CD14-positive monocyte (primary cell): ENCODE measurements at regions not wholly inside any gene's neighbourhood (a gene's known extent, or its start where the extent isn't known, plus 50 kb on each side); places are given as distances from the start of the nearest gene placed in this dataset.

Experiments used
- DNase-seq, 3 donors: peaks; one replicate each; pipeline ENCODE4 v3.0.0-alpha.2; 2011 to 2022
- H2AFZ ChIP-seq: 2 replicates; pipeline ENCODE4 v1.6.0; 2012; ENCODE audit warnings: mild to moderate bottlenecking, low read depth, low read length, inconsistent platforms; ENCODE audit not compliant: insufficient read depth, poor library complexity, severe bottlenecking
- H3K27ac ChIP-seq, 2 donors: 1 replicate in 1 of 2; 2 replicates in 1 of 2; pipeline ENCODE4 v1.5.1; 2012 to 2013; ENCODE audit warnings: low read length in 2 of 2, control low read depth in 1 of 2, inconsistent platforms in 1 of 2, low read depth in 1 of 2, mild to moderate bottlenecking in 1 of 2
- H3K27me3 ChIP-seq, 2 donors: one replicate each; pipeline versions ENCODE4 v1.6.0 to v1.6.1; 2011 to 2013; ENCODE audit warnings: low read length in 2 of 2; ENCODE audit not compliant: control insufficient read depth in 2 of 2, insufficient read depth in 2 of 2
- H3K36me3 ChIP-seq, 2 donors: replicated peaks in 1 of 2; 1 replicate in 1 of 2; 2 replicates in 1 of 2; pipeline versions ENCODE4 v1.5.1 to v1.6.1; 2012 to 2013; ENCODE audit warnings: low read length in 2 of 2, control low read depth in 1 of 2, inconsistent platforms in 1 of 2, mild to moderate bottlenecking in 1 of 2; ENCODE audit not compliant: insufficient read depth in 2 of 2, control insufficient read depth in 1 of 2
- H3K4me1 ChIP-seq, 2 donors: 1 replicate in 1 of 2; 2 replicates in 1 of 2; pipeline versions ENCODE4 v1.5.1 to v1.6.1; 2012 to 2013; ENCODE audit warnings: low read length in 2 of 2, control low read depth in 1 of 2, inconsistent platforms in 1 of 2, mild to moderate bottlenecking in 1 of 2, moderate library complexity in 1 of 2; ENCODE audit not compliant: insufficient read depth in 2 of 2, control insufficient read depth in 1 of 2
- H3K4me2 ChIP-seq: replicated peaks from 2 replicates; pipeline ENCODE3; 2012; ENCODE audit warnings: low read length, moderate library complexity, mild to moderate bottlenecking; ENCODE audit not compliant: poor library complexity, severe bottlenecking; ENCODE audit errors: extremely low read depth
- H3K4me3 ChIP-seq, 3 experiments: fragments of 200-600 bp in 1 of 3; sonication (generic) in 1 of 3; replicated peaks in 1 of 3; 1 replicate in 2 of 3; 2 replicates in 1 of 3; pipeline ENCODE4 v1.5.1; 2011 to 2013; ENCODE audit warnings: low read length in 3 of 3, mild to moderate bottlenecking in 3 of 3, control low read depth in 2 of 3, low read depth in 2 of 3, inconsistent platforms in 1 of 3, moderate library complexity in 1 of 3
- H3K79me2 ChIP-seq: 2 replicates; pipeline ENCODE4 v1.6.0; 2012; ENCODE audit warnings: mild to moderate bottlenecking, control low read depth, inconsistent platforms, low read length, moderate library complexity; ENCODE audit not compliant: insufficient read depth
- H3K9ac ChIP-seq: 2 replicates; pipeline ENCODE4 v1.6.0; 2017; ENCODE audit warnings: low read length, mild to moderate bottlenecking; ENCODE audit not compliant: insufficient read depth, poor library complexity, severe bottlenecking
- H3K9me3 ChIP-seq, 2 donors: replicated peaks in 1 of 2; 1 replicate in 1 of 2; 2 replicates in 1 of 2; pipeline versions ENCODE4 v1.5.1 to v1.6.1; 2012 to 2013; ENCODE audit warnings: low read length in 2 of 2, control low read depth in 1 of 2; ENCODE audit not compliant: control insufficient read depth in 1 of 2, insufficient read depth in 1 of 2
- H4K20me1 ChIP-seq: 2 replicates; pipeline ENCODE4 v1.6.0; 2012; ENCODE audit warnings: mild to moderate bottlenecking, low read length, control low read depth, moderate library complexity; ENCODE audit not compliant: insufficient read depth
- H3K27ac Mint-ChIP-seq, 7 donors: one replicate each; pipeline ENCODE4 v1.8.0; 2020; ENCODE audit warnings: mild to moderate bottlenecking in 7 of 7, mixed read lengths in 7 of 7, moderate library complexity in 6 of 7, inconsistent platforms in 2 of 7
- H3K27me3 Mint-ChIP-seq, 3 donors: one replicate each; pipeline ENCODE4 v1.8.0; 2021 to 2022; ENCODE audit warnings: low read depth in 3 of 3, mild to moderate bottlenecking in 3 of 3, mixed read lengths in 3 of 3, moderate library complexity in 3 of 3, inconsistent platforms in 1 of 3
- H3K36me3 Mint-ChIP-seq, 2 donors: one replicate each; pipeline ENCODE4 v1.8.0; 2020; ENCODE audit warnings: mixed read lengths in 2 of 2, inconsistent platforms in 1 of 2, mild to moderate bottlenecking in 1 of 2
- H3K4me1 Mint-ChIP-seq: one replicate; pipeline ENCODE4 v1.8.0; 2020; ENCODE audit warnings: mild to moderate bottlenecking, mixed read lengths
- H3K4me3 Mint-ChIP-seq, 2 donors: one replicate each; pipeline ENCODE4 v1.8.0; 2020; ENCODE audit warnings: mild to moderate bottlenecking in 2 of 2, mixed read lengths in 2 of 2, moderate library complexity in 1 of 2
- H3K9me3 Mint-ChIP-seq, 7 donors: one replicate each; pipeline ENCODE4 v1.8.0; 2020 to 2022; ENCODE audit warnings: mixed read lengths in 7 of 7, mild to moderate bottlenecking in 6 of 7, moderate library complexity in 6 of 7, inconsistent platforms in 2 of 7
- WGBS: methylation state at CpG from one replicate; pipeline ENCODE4 v1.1.5; 2013; ENCODE audit warnings: missing lambda C conversion rate; ENCODE audit not compliant: insufficient coverage; 5-methylcytosine and 5-hydroxymethylcytosine counted together
- intact Hi-C, 2 donors: fragments of 100-400 bp; cut with micrococcal nuclease; formaldehyde crosslinking; loops; one replicate each; pipeline versions ENCODE4 v1.15.0 to v1.15.1; 2023
- TF ChIP-seq, protein P1 (sequence below): fragments of 200-600 bp; IDR thresholded peaks from one replicate; pipeline ENCODE4 v1.8.0; 2022; ENCODE audit warnings: antibody characterized with exemption, mild to moderate bottlenecking

DNA sequence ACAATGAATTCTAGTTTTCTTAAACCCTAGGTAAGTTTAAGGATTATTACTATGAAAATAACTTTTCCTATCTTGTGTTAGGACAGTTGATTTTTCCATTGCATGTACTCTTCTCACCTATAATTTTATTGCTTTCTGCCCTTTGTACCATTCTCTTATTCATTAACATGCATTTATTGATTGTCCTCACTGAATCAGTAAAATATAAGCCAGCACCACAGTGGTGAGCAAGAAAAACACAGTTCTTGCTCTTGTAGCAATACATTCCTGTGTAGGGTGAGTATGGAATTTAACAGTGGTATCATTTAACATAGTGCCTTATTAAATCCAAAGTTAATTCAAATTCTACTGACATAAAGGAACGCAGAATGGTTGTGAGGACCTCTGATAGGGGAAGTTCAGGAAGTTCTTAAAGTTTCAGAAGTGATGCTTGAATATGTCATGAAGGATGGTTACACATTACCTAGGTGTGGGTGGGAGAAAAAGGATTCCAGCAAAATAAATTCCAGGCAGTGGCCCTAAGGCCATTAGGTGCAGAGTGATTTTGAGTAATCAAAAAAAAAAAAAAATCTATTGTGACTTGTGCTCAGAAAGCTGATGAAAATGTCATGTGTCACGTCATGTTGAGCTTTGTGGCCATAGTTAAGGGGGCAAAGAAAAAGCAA, 104.7 kb upstream of the DSEL start:
- H3K4me3 Mint-ChIP-seq, result no peak overlapping the region
- TF ChIP-seq, protein P1, sequence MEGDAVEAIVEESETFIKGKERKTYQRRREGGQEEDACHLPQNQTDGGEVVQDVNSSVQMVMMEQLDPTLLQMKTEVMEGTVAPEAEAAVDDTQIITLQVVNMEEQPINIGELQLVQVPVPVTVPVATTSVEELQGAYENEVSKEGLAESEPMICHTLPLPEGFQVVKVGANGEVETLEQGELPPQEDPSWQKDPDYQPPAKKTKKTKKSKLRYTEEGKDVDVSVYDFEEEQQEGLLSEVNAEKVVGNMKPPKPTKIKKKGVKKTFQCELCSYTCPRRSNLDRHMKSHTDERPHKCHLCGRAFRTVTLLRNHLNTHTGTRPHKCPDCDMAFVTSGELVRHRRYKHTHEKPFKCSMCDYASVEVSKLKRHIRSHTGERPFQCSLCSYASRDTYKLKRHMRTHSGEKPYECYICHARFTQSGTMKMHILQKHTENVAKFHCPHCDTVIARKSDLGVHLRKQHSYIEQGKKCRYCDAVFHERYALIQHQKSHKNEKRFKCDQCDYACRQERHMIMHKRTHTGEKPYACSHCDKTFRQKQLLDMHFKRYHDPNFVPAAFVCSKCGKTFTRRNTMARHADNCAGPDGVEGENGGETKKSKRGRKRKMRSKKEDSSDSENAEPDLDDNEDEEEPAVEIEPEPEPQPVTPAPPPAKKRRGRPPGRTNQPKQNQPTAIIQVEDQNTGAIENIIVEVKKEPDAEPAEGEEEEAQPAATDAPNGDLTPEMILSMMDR, result no peak
- Histone ChIP-seq H2AFZ (no peak overlapping the region), H3K4me2 (no peak overlapping the region), H3K27ac (no peak overlapping the region), H3K79me2 (no peaks in the 10 kb centered on the region), H3K27me3 (no peaks in the 10 kb centered on the region), H4K20me1 (no peaks in the 10 kb centered on the region), H3K9me3 (no peaks in the 10 kb centered on the region), H3K4me3 (no peak overlapping the region), H3K9ac (no peak overlapping the region), H3K36me3 (no peaks in the 10 kb centered on the region), H3K4me1 (no peaks in the 10 kb centered on the region)
- peaks cover 0 to 1% (median 0%) of the 10 kb centered on the region in 7 donors for H3K9me3 Mint-ChIP-seq
- intact Hi-C loops, result no loop called here
- WGBS, result no CpG with 5 or more reads among the region's 2 CpGs
- H3K4me1 Mint-ChIP-seq, result no peaks in the 10 kb centered on the region
- H3K36me3 Mint-ChIP-seq, result no peaks in the 10 kb centered on the region
- H3K27me3 Mint-ChIP-seq, result no peaks in the 10 kb centered on the region
- DNase-seq, result no peak
- H3K27ac Mint-ChIP-seq, result no peak overlapping the region

DNA sequence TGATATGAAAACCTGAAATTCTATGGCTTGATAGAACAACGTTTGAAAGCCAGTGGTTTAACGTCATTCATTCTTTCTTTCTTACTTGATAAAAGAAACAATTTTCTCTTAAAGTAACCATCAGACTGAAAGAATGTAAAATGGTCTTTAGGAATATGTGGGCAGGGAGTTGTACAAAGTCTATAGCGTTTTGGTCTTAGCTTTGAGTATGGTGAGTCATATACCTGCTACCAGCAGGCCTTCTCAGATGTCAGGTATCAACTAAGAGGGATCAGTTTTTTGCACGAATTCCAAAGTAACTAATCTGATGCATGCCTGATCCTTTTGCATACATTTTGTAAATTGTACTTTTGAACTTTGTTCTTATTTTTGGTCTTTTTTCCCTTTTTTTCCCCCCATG, 101.5 kb upstream of the DSEL start:
- no peaks in the 10 kb centered on the region for H3K36me3 ChIP-seq
- H3K9me3 Mint-ChIP-seq, result peaks cover 0 to 1% (median 0%) of the 10 kb centered on the region in 7 donors
- H3K9ac ChIP-seq, result no peak overlapping the region
- no peak for DNase-seq
- no peak overlapping the region for H3K4me3 ChIP-seq
- H4K20me1 ChIP-seq, result no peaks in the 10 kb centered on the region
- H3K27ac Mint-ChIP-seq, result no peak overlapping the region
- H3K4me1 ChIP-seq, result no peaks in the 10 kb centered on the region
- no peaks in the 10 kb centered on the region for H3K27me3 ChIP-seq
- intact Hi-C loops, result no loop called here
- H2AFZ ChIP-seq, result no peak overlapping the region
- no peak overlapping the region for H3K27ac ChIP-seq
- no peak overlapping the region for H3K4me2 ChIP-seq
- H3K4me1 Mint-ChIP-seq, result no peaks in the 10 kb centered on the region
- TF ChIP-seq, protein P1, result no peak
- WGBS, result no CpG with 5 or more reads among the region's 4 CpGs
- no peaks in the 10 kb centered on the region for H3K36me3 Mint-ChIP-seq
- no peaks in the 10 kb centered on the region for H3K27me3 Mint-ChIP-seq
- no peaks in the 10 kb centered on the region for H3K9me3 ChIP-seq
- H3K79me2 ChIP-seq, result no peaks in the 10 kb centered on the region
- H3K4me3 Mint-ChIP-seq, result no peak overlapping the region
